GM18508 (cell line): ENCODE measurements at regions not wholly inside any gene's neighbourhood (a gene's known extent, or its start where the extent isn't known, plus 50 kb on each side); places are given as distances from the start of the nearest gene placed in this dataset.

Source experiments
- ATAC-seq: cut with Tn5 transposase; IDR thresholded peaks from one replicate; pipeline ENCODE4 v1.9.1; 2021; ENCODE audit warnings: moderate number of reproducible peaks; ENCODE audit not compliant: insufficient read depth, unreplicated experiment

DNA sequence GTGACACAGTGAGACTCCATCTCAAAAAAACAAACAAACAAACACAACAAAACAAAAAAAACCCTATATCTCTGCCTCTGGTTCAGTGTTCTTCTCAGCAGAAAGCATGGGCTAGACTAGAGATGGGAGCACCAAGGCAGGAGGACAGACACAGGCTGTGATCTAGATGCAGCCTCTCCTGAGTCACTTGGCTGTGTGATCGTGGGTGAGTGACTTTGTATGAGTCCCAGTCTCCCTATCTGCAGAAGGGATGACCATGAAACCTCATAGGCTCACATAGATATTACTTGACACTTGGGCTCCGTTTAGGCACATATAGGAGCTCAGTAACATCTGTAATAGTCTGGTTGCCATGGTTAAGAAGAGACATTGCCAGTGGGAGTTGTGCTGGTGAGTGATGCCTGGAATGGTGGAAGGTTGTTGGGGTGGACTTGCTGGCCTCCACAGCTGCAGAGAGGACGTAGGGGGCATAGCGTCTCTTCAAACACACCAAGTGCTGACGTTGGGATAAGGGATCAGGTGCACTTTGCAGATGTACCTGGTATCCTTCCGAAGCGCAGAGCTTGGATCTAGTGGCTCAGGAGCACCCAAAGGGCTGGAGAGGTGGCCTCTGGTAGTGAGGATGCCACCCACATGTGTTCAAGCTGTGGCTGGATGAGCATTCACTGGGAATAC lies 318.9 kb upstream of the HS6ST1 start:
- ATAC-seq = no peak

DNA sequence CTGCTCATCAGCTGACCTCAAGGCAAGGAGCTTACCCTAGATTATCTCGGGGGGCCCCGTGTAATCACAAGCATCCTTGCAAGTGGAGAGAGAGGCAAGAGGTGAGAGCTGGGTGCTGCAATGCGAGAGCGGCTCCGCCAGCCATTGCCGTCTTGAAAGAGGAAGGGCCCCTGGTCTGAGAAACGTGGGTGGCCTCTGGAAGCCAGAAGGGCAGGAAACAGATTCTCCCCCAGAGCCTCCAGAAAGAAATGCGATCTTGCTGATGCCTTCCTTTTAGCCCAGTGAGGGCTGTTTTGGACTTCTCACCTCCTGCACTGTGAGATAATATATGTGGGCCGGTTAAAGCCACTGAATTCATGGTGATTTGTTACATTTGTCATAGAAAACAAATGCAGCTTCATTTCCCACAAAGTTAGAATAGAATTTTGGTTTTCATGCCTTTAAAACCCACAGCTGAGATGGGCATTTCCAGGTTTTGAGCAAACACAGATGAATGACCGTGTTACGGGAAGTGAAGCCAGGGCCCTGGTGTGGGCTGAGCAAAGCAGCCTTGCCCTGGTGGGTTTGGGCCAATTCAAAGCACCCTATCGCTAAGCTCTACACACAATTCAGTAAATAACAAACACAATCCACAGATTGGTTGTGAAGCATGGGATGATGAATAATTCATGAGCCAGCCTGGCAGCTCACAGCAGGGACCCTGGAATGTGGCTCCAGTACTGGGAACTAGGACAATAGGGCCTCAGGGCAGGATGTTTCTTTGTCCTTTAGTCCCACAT lies 319.9 kb upstream of the HS6ST1 start:
- ATAC-seq = no peak

DNA sequence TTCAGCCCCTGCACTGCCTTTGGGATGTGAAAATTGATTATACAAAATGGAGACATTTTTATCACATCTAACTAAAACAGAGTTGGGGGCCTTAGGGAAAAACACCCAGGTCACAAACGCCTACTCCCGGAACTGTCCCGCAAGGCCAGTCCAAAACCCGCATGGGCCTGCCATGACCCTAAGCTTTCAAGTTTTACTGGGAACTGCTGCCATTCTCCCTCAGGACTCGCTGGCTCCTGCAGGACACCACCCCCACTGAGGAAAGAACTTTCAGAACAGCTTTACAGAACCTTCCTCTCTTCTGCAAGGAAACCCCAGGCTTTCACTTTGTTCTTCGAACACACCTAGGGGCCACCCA lies 320.4 kb upstream of the HS6ST1 start:
- ATAC-seq = no peak

DNA sequence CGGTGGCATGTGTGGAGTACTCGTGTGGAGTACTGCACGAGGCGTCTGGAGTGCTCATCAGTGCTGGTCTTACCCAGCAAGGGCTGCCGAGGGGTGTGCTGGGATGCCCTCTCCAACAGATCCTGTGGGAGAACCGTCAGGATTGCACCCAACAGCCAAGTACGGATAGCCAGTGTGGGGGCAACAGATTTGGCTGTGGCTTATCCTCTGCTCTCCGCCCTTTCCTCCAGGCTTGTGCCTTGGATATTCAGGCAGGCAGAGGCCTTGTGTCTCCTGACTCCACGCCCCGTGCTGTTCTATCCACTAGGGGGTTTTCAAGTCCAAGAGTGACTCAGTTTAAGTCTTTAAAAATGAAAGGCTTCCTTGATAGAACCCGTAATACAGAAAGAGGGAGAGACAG lies 321.0 kb upstream of the HS6ST1 start:
- ATAC-seq = no peak

DNA sequence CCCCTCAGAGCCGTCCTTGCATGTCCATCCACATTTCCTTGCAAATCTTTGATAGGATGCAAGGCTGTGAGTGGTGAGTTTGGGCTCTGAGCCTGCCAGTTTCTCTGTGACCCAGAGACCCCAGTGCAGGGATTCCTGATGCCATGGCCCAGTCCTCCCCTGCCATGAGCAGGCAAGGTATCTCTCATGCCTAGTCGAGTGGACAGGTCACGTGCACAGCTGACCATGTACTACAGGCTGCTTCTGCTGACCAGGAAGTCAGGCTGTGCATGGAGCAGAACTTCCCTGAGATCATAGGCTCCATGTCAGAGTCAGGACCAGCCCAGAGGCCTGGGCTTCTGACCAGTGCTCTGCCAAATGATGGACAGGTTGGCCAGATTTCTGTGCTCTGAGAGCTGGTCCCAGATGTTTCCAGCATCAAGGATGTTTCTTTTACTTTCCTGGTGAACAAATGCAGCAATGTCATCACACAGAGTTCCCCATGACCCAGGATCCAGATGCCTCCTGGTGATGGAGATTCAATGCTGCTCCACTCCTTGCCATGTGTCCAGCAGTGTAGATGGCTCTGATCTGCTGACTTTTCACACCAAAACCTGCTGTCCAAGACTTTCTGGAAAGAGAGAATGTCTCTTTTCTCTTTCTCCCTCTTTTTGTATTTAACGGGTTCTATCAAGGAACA lies 321.6 kb upstream of the HS6ST1 start:
- ATAC-seq = no peak

DNA sequence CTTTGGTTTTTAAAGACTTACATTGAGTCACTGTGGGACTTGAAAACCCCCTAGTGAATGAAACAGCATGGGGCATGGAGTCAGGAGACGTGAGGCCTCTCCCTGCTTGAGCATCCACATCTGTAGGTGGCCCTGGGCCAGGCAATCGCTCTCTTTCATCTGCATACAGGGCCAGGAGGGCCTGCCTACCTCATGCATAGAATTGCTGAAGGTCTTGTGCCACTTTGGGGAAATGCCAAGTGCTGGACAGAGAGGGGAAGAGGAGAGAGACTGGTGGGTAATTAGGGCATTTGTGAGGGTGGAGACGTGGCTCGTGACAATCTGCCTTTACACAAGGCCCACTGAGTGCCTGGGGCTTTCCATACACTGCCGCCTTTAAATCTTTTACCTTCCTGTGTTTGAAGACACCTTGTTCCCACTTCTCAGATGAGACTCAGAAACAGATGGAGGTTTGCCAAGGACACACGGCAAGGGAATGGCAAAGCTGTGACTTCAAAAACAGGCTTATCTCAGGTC lies 322.2 kb upstream of the HS6ST1 start:
- ATAC-seq = no peak

DNA sequence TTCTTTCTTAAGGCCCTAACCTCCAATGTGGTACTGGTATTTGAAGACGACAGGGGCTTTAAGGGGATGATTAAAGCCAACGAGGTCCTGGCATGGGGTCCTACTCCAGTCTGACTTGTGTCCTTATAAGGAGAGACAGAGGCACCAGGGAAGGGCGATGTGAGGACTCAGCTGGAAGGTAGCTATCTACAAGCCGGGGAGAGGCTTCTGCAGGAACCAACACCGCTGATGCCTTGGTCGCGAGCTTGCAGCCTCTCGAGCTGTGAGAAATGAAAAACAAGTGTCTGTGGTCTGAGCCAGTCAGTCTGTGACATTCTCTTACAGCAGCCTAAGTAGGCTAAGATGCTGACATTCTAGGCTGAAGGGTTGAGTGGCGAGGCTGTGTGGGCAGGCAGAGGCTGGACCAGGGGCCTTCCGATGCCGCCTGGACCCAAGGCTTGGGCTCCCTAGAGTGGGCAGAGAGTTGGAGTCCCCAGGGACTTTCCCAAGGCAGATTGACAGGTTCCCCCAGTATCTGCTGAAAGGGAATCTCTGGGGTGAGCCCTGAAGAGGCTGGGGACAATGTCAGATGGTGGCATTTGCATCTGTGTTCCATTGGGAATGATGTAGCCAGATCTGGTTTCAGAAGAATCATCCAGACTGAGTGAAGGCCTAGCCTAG lies 322.9 kb upstream of the HS6ST1 start:
- ATAC-seq = no peak

DNA sequence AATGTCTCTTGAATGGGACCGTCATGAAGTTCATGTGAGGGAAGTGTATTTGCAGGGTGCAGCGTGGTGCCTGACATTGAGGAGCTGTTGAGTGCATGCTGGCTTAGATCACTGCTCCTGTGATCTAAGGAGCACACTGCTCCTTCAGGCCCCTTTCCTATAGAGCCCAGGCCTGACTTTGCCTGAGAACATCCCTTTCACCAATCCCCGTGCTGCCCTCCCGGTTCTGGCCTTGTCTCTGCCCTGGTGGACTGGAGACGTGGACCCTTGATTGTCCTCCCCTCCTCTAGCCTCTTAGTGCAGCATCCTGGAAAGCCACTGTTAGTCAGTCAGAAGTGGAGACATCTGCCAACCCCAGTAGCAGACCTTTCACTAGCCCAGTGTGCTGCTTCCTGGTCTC lies 323.6 kb upstream of the HS6ST1 start:
- no peak for ATAC-seq

DNA sequence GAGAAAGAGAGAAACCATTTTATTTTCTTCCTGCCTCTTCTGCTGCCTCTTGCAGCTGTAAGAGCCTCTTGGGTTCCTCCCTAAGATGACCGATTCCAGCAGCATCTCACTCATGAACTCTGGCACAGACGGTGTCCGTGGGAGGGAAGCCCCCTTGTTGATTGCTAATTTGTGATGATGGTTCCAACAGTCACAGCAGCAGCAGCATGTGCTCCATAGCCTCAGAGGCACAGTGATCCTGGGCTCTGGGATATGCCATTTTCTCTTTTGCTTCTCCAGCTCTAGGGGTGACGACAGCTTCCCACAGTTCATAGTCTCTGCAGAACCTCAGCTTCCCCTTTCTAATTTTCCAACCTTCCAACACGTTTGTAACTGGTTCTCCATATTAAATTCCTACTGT lies 324.2 kb upstream of the HS6ST1 start:
- ATAC-seq = no peak

DNA sequence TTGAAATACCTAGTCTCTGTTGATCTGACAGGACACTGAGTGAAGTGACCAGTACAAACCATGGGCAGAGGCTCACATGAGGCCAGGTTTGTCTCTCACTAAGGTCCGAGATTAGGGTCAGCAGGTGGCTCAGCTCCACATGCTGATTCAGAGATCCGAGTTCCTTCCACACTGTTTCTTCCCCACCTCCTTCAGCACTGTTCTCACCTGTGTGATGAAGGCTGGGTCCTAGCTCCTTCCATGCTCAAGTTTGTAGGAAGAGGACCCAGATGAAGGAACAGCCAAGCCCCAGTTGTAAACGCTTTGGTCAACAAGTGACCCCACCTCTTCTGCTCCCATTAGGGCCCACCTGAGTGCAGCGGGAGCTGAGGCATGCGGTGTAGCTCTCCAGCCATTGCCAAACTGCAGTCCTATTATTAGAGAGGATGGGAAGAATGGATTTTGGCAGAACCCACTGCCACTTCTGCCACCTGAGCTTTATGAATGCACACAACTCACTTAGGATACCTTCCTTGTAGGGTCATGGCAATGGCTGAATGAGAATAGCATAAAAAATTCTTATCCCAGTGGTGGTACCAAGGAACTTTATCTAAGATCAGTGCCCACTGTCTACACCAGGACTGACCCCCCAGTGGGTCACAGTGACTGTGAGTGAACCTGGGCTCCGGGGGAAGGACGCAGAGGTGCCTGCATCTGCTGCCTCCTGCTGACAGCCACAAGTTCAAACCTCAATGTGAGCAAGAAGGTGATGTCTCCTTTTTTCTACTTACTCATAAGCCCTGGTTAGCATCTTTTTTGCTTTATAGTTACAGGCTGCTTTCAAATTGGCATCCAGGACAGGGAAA lies 324.8 kb upstream of the HS6ST1 start:
- no peak for ATAC-seq

DNA sequence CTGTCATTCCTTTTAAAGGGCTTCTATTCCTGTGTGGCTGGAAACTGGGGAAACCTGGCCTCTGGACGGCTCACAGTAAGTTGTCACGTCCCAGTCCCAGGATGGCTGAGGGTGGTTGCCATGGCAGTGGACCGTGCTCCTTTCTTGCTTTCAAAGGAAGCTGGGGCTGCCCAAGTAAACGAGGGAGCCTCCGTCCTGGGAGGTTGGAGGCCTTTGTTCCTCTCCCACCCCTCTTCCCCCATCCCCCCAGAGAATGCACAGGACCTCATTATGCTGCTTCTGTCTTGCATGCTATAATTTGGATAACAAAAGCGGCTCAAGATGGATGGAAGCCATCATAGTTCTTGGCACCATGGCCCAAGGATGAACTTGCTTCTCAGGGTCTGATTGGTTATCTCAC lies 325.5 kb upstream of the HS6ST1 start:
- no peak for ATAC-seq

DNA sequence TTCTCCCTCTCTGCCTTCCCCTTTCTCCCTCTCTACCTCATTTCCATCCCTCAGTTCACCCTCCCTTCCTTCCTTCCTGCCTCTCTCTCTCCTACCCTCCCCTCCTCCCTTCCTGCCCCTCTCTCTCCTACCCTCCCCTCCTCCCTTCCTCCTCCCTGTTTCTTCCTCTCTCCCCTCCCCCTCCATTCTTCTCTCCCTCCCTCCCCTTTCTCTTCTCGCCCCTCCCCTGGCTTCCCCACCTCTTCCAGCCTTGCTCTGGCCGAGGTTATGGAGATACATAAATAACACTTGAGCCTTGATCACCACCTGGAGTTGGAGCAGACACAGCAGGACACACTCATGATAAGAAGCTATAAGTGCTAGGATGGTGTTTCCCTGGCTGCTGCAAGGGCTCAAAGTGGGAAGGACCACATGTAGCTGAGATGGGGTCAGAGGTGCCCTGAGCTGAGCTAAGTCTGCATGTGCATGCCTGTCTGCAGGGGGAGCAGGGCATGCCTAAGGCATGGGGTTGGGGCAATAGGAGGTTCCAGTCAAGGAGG lies 326.1 kb upstream of the HS6ST1 start:
- ATAC-seq = no peak

DNA sequence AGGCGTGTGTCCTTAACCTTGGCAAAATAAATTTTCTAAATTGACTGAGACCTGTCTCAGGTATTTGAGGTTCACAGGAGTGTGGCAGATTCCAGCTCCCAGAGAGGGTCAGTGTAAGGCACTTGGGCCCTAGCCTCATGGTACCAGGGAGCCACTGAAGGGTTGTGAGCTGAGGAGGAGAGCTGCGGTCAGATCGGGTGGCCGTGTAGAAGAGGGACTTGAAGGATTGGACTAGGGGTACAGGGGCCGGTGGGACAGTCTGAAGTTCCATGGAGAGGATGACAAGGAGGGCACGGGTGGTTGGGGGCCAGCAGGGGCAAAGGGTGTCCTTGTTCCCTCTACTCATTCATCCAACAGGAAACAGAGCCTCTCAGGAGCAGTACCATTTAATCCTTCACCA lies 327.0 kb upstream of the HS6ST1 start:
- no peak for ATAC-seq

DNA sequence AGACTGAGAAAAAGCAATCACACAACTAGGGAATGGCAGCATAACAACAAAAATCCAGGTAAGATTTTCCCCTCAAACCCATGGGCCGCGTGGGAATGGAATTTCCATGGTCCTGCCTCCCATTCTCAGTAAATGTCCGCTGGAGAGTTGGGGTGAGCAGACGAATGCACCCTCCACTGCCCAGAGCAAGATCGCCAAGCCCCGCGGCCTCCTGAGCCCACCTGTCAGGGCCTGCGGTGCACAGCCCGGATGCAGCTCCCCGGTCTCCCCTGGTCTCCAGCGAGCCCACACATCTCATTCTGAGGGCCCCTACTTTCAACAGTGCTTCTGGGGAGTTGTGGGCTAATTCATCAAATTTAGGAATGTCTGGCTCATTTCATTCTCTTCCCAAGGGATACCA lies 327.4 kb upstream of the HS6ST1 start:
- ATAC-seq = no peak

DNA sequence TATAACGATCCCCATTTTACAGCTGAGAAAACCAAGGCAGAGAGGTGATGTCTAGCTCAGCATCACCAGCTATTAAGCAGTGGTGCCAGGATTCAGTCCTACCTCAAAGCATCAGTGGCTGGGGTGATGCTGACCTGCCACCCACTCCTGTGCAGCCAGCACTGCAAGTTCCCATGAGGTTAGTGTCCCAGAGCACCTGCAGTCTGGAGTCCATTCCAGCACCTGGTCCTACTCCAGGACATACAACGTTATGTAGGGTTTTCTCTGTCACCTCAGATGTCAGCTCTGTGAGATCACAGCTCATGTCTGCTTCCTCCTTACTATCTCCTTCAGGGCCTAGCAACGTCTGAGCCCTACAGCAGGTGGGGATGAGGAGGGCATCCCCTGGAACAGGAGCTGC lies 328.0 kb upstream of the HS6ST1 start:
- ATAC-seq = no peak

DNA sequence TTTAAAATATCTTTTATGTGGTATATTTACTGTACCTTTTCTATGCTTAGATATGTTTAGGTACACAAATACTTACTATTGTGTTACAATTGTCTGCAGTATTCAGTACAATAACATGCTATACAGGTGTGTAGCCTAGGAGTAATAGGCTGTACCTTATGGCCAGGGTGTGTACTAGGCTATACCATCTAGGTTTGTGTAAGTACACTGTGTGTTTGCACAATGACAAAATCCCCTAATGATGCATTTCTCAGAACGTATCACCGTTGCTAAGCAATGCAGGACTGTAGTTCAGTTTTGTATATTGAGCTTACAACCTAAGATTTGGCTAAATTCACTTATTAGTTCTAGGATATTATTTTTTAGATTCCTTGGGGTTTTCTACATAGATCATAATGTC lies 332.3 kb upstream of the HS6ST1 start:
- no peak for ATAC-seq

DNA sequence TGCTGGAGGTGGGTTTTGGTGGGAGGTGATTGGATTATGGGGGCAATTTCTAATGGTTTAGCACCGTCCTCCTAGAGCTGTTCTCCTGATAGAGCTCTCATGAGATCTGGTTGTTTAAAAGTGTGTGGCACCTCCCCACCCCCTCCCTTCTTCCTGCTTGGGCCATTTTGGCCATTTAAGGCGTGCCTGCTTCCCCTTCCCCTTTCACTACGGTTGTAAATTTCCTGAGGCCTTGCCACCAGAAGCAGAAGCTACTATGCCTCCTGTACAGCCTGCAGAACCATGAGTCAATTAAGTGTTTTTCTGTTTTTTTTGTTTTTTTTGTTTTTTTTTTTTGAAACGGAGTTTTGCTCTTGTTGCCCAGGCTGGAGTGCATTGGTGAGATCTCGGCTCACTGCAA lies 335.7 kb upstream of the HS6ST1 start:
- no peak for ATAC-seq

DNA sequence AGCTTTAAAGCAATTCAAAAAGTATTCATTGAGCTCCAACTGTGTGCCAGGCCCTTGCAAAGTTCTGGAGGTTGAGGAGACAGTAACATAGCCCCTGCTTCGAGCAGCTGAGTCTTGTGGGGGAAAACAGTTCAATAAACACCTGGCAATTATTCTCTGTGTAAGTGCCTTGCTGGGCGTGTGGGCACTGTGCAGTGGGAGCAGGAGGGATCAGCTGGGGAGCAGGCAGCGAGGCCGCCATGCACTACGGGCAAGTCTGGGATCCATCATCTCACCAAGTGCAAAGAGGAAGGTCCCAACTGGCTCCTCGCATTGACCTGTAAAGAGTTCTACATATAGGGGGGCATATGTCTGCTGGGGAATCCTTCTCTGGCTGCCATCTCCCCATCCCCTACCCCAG lies 342.2 kb upstream of the HS6ST1 start:
- ATAC-seq = no peak

DNA sequence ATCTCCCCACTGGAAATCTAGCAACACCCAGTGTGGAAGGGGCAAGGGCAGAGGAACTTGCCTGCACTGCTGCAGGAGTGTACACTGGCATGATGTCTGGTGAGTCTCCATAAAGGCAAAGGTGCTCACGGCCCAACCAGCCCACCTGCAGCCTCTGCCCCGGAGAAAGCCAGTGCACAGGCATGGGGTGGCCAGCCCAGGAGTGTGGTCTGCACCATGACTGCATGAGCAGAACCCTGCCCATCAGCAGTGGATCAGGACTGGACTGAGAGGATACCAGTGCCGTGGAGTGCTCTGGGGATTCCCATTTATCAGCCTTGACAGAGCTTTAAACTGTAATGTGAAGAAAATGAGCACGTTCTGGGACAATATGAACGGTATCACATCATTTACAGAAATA lies 342.6 kb upstream of the HS6ST1 start:
- ATAC-seq = no peak

DNA sequence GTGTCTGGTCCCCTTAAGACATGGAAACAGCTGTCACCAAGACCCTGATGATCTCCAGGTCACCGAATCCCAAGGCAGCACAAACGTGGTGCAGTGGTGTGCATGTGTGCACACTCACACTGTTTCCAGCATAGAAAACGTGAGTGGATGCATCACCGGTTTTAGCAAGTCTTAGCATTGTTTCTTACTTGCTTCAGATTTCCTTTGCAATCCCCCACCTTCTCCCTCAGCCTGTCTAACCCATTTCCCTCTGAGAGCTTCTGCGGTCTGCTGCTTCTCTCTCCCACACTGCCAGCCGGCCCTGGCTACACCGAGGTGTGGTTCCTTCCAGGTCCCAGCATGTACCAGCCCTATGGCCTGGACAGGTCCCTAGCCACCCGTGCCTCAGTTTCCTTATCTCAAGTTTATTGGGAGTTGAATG lies 343.4 kb upstream of the HS6ST1 start:
- no peak for ATAC-seq
